SU-DHL-6 (cell line): ENCODE measurements at regions not wholly inside any gene's neighbourhood (a gene's known extent, or its start where the extent isn't known, plus 50 kb on each side); places are given as distances from the start of the nearest gene placed in this dataset.
"Not testable (repeated sequence)": the region's sequence is repeated elsewhere in the genome, so short reads cannot be mapped to it uniquely, and the experiment has no call there.

Experiments used
- EZH2phosphoT487 ChIP-seq: fragments of 200-600 bp; sonication (generic), shearing (Covaris generic); conservative IDR thresholded peaks from 2 replicates; pipeline ENCODE4 v1.6.1; 2018; ENCODE audit warnings: mild to moderate bottlenecking, antibody characterized with exemption, low read length, moderate library complexity, mixed read lengths
- TF ChIP-seq, protein P1 (sequence below): fragments of 200-600 bp; sonication (generic); IDR thresholded peaks from one replicate; pipeline ENCODE4 v1.5.1; 2017; ENCODE audit warnings: antibody characterized with exemption, mild to moderate bottlenecking, low read length, moderate library complexity; ENCODE audit not compliant: insufficient read depth, poor library complexity, severe bottlenecking

DNA sequence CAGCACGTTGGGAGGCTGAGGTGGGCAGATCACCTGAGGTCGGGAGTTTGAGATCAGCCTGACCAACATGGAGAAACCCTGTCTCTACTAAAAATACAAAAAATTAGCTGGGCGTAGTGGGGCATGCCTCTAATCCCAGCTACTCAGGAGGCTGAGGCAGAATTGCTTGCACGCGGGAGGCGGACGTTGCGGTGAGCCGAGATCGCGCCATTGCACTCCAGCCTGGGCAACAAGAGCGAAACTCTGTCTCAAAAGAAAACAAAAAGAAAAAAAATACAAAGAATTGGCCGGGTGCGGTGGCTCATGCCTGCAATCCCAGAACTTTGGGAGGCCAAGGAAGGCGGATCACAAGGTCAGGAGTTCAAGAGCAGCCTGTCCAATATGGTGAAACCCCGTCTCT, 90.8 kb downstream of the LARP7 start:
- TF ChIP-seq, protein P1, sequence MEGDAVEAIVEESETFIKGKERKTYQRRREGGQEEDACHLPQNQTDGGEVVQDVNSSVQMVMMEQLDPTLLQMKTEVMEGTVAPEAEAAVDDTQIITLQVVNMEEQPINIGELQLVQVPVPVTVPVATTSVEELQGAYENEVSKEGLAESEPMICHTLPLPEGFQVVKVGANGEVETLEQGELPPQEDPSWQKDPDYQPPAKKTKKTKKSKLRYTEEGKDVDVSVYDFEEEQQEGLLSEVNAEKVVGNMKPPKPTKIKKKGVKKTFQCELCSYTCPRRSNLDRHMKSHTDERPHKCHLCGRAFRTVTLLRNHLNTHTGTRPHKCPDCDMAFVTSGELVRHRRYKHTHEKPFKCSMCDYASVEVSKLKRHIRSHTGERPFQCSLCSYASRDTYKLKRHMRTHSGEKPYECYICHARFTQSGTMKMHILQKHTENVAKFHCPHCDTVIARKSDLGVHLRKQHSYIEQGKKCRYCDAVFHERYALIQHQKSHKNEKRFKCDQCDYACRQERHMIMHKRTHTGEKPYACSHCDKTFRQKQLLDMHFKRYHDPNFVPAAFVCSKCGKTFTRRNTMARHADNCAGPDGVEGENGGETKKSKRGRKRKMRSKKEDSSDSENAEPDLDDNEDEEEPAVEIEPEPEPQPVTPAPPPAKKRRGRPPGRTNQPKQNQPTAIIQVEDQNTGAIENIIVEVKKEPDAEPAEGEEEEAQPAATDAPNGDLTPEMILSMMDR = not testable (repeated sequence)
- TF ChIP-seq EZH2phosphoT487 = not testable (repeated sequence)
